Ishikawa (cell line): ENCODE measurements at regions not wholly inside any gene's neighbourhood (a gene's known extent, or its start where the extent isn't known, plus 50 kb on each side); places are given as distances from the start of the nearest gene placed in this dataset.

Source experiments
- CEBPB ChIP-seq: IDR thresholded peaks from 2 replicates; pipeline ENCODE4 v1.6.1; 2012
- CREB1 ChIP-seq: IDR thresholded peaks from 2 replicates; pipeline ENCODE4 v1.6.1; 2012; ENCODE audit warnings: low read depth
- EGR1 ChIP-seq: IDR thresholded peaks from 2 replicates; pipeline ENCODE4 v1.6.1; 2012
- EP300 ChIP-seq: IDR thresholded peaks from 2 replicates; pipeline ENCODE4 v1.6.1; 2012; ENCODE audit warnings: borderline replicate concordance
- FOXM1 ChIP-seq: IDR thresholded peaks from 2 replicates; pipeline ENCODE4 v1.6.1; 2012; ENCODE audit warnings: low read depth, borderline replicate concordance
- MAX ChIP-seq: IDR thresholded peaks from 2 replicates; pipeline ENCODE4 v1.6.1; 2012
- NFIC ChIP-seq: IDR thresholded peaks from 2 replicates; pipeline ENCODE4 v1.6.1; 2012
- RAD21 ChIP-seq: IDR thresholded peaks from 2 replicates; pipeline ENCODE4 v1.6.1; 2012; ENCODE audit warnings: low read depth
- REST ChIP-seq: IDR thresholded peaks from 2 replicates; pipeline ENCODE4 v1.6.1; 2012; ENCODE audit warnings: low read depth, mild to moderate bottlenecking
- TAF1 ChIP-seq: IDR thresholded peaks from 2 replicates; pipeline ENCODE4 v1.6.1; 2012; ENCODE audit warnings: low read depth, mild to moderate bottlenecking
- TCF12 ChIP-seq: IDR thresholded peaks from 2 replicates; pipeline ENCODE4 v1.6.1; 2012; ENCODE audit warnings: low read depth
- TEAD4 ChIP-seq: IDR thresholded peaks from 2 replicates; pipeline ENCODE4 v1.6.1; 2012
- USF1 ChIP-seq: IDR thresholded peaks from 2 replicates; pipeline ENCODE4 v1.6.1; 2012
- YY1 ChIP-seq: IDR thresholded peaks from 2 replicates; pipeline ENCODE4 v1.6.1; 2012; ENCODE audit warnings: low read depth
- ZBTB7A ChIP-seq: IDR thresholded peaks from 2 replicates; pipeline ENCODE4 v1.6.1; 2012; ENCODE audit warnings: low read depth

- no peak for TF ChIP-seq CEBPB
- TF ChIP-seq NFIC: no peak
- no peak for TF ChIP-seq CREB1
- no peak for TF ChIP-seq USF1
- no peak for TF ChIP-seq ZBTB7A
- no peak for TF ChIP-seq MAX
- TF ChIP-seq EP300: no peak
- TF ChIP-seq REST: no peak
- no peak for TF ChIP-seq RAD21
- no peak for TF ChIP-seq FOXM1
Observed at GRCh38 chr6:168387426-168387825, 53.6 kb upstream of the SMOC2 start.

- no peak for TF ChIP-seq RAD21
- TF ChIP-seq TCF12: no peak
- no peak for TF ChIP-seq EP300
- TF ChIP-seq YY1: no peak
- no peak for TF ChIP-seq TEAD4
- TF ChIP-seq CEBPB: no peak
- TF ChIP-seq EGR1: no peak
- TF ChIP-seq FOXM1: no peak
- no peak for TF ChIP-seq MAX
- no peak for TF ChIP-seq TAF1
- no peak for TF ChIP-seq ZBTB7A
- no peak for TF ChIP-seq CREB1
- no peak for TF ChIP-seq NFIC
- TF ChIP-seq REST: no peak
- no peak for TF ChIP-seq USF1
Observed at GRCh38 chr6:168387911-168388310, 53.1 kb upstream of the SMOC2 start.

GRCh38 chr6:168388641-168389633, 52.0 kb upstream of the SMOC2 start:
- TF ChIP-seq EGR1: no peak
- TF ChIP-seq EP300: no peak
- no peak for TF ChIP-seq RAD21
- no peak for TF ChIP-seq TEAD4
- no peak for TF ChIP-seq TCF12
- no peak for TF ChIP-seq USF1
- no peak for TF ChIP-seq MAX
- TF ChIP-seq TAF1: no peak
- TF ChIP-seq REST: no peak
- no peak for TF ChIP-seq NFIC
- no peak for TF ChIP-seq CEBPB
- TF ChIP-seq CREB1: no peak
- TF ChIP-seq YY1: no peak
- no peak for TF ChIP-seq ZBTB7A
- no peak for TF ChIP-seq FOXM1
